GM12878 (cell line): ENCODE measurements at regions not wholly inside any gene's neighbourhood (a gene's known extent, or its start where the extent isn't known, plus 50 kb on each side); places are given as distances from the start of the nearest gene placed in this dataset.

ENCODE experiments used
- ATAC-seq: fragments of 200-7000 bp; cut with Tn5 transposase; 3 replicates; pipeline ENCODE4 v1.9.1; 2020; ENCODE audit warnings: mild to moderate bottlenecking, moderate library complexity
- BruUV-seq: library from RNA; stranded (reverse); fragments of 400-500 nt; replicated peaks from 2 replicates; lab custom pipeline; 2021; lab: Mats Ljungman, UMichigan
- CTCF ChIA-PET: fragments of 300-600 bp; sonication (Branson Sonifier 250); formaldehyde crosslinking; extraction: SDS; loops from one replicate; lab custom pipeline; 2021; ENCODE audit warnings: inconsistent platforms; lab: Yijun Ruan, JAX
- POLR2A ChIA-PET: fragments of 350-600 bp; formaldehyde crosslinking; extraction: SDS; loops from one replicate; lab custom pipeline; 2021; ENCODE audit warnings: inconsistent platforms; lab: Charles Lee
- RAD21 ChIA-PET: fragments of 300-600 bp; sonication (Branson Sonifier 250); formaldehyde crosslinking; loops from one replicate; lab custom pipeline; 2023; ENCODE audit warnings: antibody characterized with exemption; ENCODE audit not compliant: unreplicated experiment; lab: Charles Lee
- SMC1A ChIA-PET: fragments of 300-600 bp; sonication (Branson Sonifier 250); formaldehyde crosslinking; loops from one replicate; lab custom pipeline; 2023; ENCODE audit not compliant: unreplicated experiment, uncharacterized antibody; lab: Charles Lee
- DNase-seq: peaks from one replicate; pipeline ENCODE4 v3.0.0-alpha.2; 2011; ENCODE audit warnings: low read depth, low spot score
- FAIRE-seq: peaks from 3 replicates; lab custom pipeline; 2011; peaks lifted over from hg19 to GRCh38; lab: Jason Lieb, UNC
- H2AFZ ChIP-seq: 2 replicates; pipeline ENCODE4 v1.6.0; 2011; ENCODE audit warnings: low read depth, low read length, control low read depth; ENCODE audit not compliant: control insufficient read depth
- H3K27ac ChIP-seq: 2 replicates; pipeline ENCODE4 v1.5.1; 2011; ENCODE audit warnings: control low read depth; ENCODE audit not compliant: control insufficient read depth, insufficient read depth
- H3K27me3 ChIP-seq, 2 experiments: replicated peaks in 1 of 2; 2 replicates each; pipeline versions ENCODE4 v1.6.0 to v1.6.1; 2011; ENCODE audit warnings: low read length in 1 of 2; ENCODE audit not compliant: control insufficient read depth in 2 of 2, insufficient read depth in 2 of 2
- H3K36me3 ChIP-seq, 2 experiments: 2 replicates each; pipeline ENCODE4 v1.5.1; 2011; ENCODE audit warnings: low read length in 1 of 2; ENCODE audit not compliant: control insufficient read depth in 2 of 2, insufficient read depth in 2 of 2
- H3K4me1 ChIP-seq: 2 replicates; pipeline ENCODE4 v1.6.1; 2011; ENCODE audit warnings: mild to moderate bottlenecking, low read length, moderate library complexity, mixed read lengths; ENCODE audit not compliant: control insufficient read depth, insufficient read depth
- H3K4me2 ChIP-seq: 2 replicates; pipeline ENCODE4 v1.6.0; 2011; ENCODE audit warnings: control low read depth; ENCODE audit not compliant: control insufficient read depth, insufficient read depth
- H3K4me3 ChIP-seq: fragments of 200-600 bp; sonication (generic); 2 replicates; pipeline ENCODE4 v1.5.1; 2016
- H3K79me2 ChIP-seq: 2 replicates; pipeline ENCODE4 v1.6.0; 2011; ENCODE audit warnings: low read length; ENCODE audit not compliant: control insufficient read depth, insufficient read depth
- H3K9ac ChIP-seq: 2 replicates; pipeline ENCODE4 v1.8.0; 2011; ENCODE audit warnings: low read length, control low read depth, mixed read lengths; ENCODE audit not compliant: control insufficient read depth, insufficient read depth
- H3K9me3 ChIP-seq: replicated peaks from 3 replicates; pipeline ENCODE4 v1.5.1; 2011; ENCODE audit warnings: mild to moderate bottlenecking, low read length; ENCODE audit not compliant: control insufficient read depth, insufficient read depth
- H4K20me1 ChIP-seq: 2 replicates; pipeline ENCODE4 v1.6.0; 2011; ENCODE audit not compliant: control insufficient read depth, insufficient read depth
- BCL11A ChIP-seq: IDR thresholded peaks from 2 replicates; pipeline ENCODE4 v1.6.1; 2011; ENCODE audit warnings: low read depth, low read length
- BRCA1 ChIP-seq: IDR thresholded peaks from 2 replicates; pipeline ENCODE4 v1.6.1; 2011; ENCODE audit warnings: low read depth, low read length, improper control_type of control experiment
- CHD2 ChIP-seq: IDR thresholded peaks from 2 replicates; pipeline ENCODE4 v1.6.1; 2011; ENCODE audit warnings: low read depth, low read length, improper control_type of control experiment, borderline replicate concordance
- CREB1 ChIP-seq: IDR thresholded peaks from 2 replicates; pipeline ENCODE4 v1.6.1; 2012; ENCODE audit warnings: low read depth, mild to moderate bottlenecking, inconsistent platforms
- CREM ChIP-seq: IDR thresholded peaks from 2 replicates; pipeline ENCODE4 v1.6.1; 2014; ENCODE audit warnings: antibody characterized with exemption, low read depth
- KAT2A ChIP-seq: conservative IDR thresholded peaks from 2 replicates; pipeline ENCODE4 v1.6.1; 2011; ENCODE audit warnings: low read depth, low read length; ENCODE audit not compliant: control insufficient read depth
- LARP7 ChIP-seq: fragments of 450-650 bp; IDR thresholded peaks from 2 replicates; pipeline ENCODE4 v1.6.1; 2017; ENCODE audit warnings: mild to moderate bottlenecking
- MXI1 ChIP-seq: fragments of 150-350 bp; IDR thresholded peaks from 2 replicates; pipeline ENCODE4 v1.6.1; 2011; ENCODE audit warnings: low read depth, mild to moderate bottlenecking, inconsistent platforms, low read length, improper control_type of control experiment
- PML ChIP-seq: IDR thresholded peaks from 2 replicates; pipeline ENCODE4 v1.6.1; 2012; ENCODE audit warnings: low read length, inconsistent platforms
- PRDM15 ChIP-seq: fragments of 450-650 bp; formaldehyde crosslinking; IDR thresholded peaks from 2 replicates; pipeline ENCODE4 v1.4.0; 2020; ENCODE audit warnings: mild to moderate bottlenecking, moderate library complexity
- SMC3 ChIP-seq: IDR thresholded peaks from 2 replicates; pipeline ENCODE4 v1.6.1; 2011; ENCODE audit warnings: low read length, improper control_type of control experiment, borderline replicate concordance
- SP1 ChIP-seq: IDR thresholded peaks from one replicate; pipeline ENCODE4 v1.6.1; 2011; ENCODE audit warnings: low read depth, low read length
- YY1 ChIP-seq: IDR thresholded peaks from 2 replicates; pipeline ENCODE4 v1.6.1; 2011; ENCODE audit warnings: low read depth, mild to moderate bottlenecking, low read length
- ZSCAN29 ChIP-seq: fragments of 450-650 bp; IDR thresholded peaks from 2 replicates; pipeline ENCODE4 v1.6.1; 2017; ENCODE audit warnings: mild to moderate bottlenecking, moderate library complexity
- in situ Hi-C: fragments of 300-500 bp; cut with MboI; formaldehyde crosslinking; loops from 9 replicates; pipeline ENCODE4 v1.14.3; 2018; ENCODE audit warnings: mixed read lengths
- intact Hi-C: fragments of 100-400 bp; cut with micrococcal nuclease; formaldehyde crosslinking; loops from one replicate; pipeline ENCODE4 v1.14.2; 2022; ENCODE audit not compliant: unreplicated experiment
- TF ChIP-seq, protein P1 (sequence below): fragments of 450-650 bp; formaldehyde crosslinking; IDR thresholded peaks from 2 replicates; pipeline ENCODE4 v1.4.0; 2022; ENCODE audit warnings: mild to moderate bottlenecking, moderate library complexity
- TF ChIP-seq, protein P2 (sequence below): IDR thresholded peaks from 2 replicates; pipeline ENCODE4 v1.6.1; 2012; ENCODE audit warnings: low read length, inconsistent platforms

- FAIRE-seq = no peak
- Histone ChIP-seq H3K4me2 (no peak overlapping the region), H3K4me1 (no peaks in the 10 kb centered on the region), H4K20me1 (no peaks in the 10 kb centered on the region), H3K4me3 (no peak overlapping the region), H3K27ac (no peak overlapping the region), H3K9ac (no peak overlapping the region), H2AFZ (no peak overlapping the region), H3K79me2 (no peaks in the 10 kb centered on the region), H3K36me3 (no peaks in the 10 kb centered on the region), H3K9me3 (no peaks in the 10 kb centered on the region), H3K27me3 (no peaks in the 10 kb centered on the region)
- ChIA-PET POLR2A (no interaction called here), CTCF (no interaction called here), RAD21 (no interaction called here), SMC1A (no interaction called here)
- no peak for ATAC-seq
- BruUV-seq = no TSS peak
- DNase-seq = no peak
- in situ Hi-C loops = no loop called here
- intact Hi-C loops = no loop called here
- TF ChIP-seq CREB1 = no peak
- no peak for TF ChIP-seq BRCA1
- TF ChIP-seq YY1 = no peak
- no peak for TF ChIP-seq BCL11A
- TF ChIP-seq SMC3 = no peak
- TF ChIP-seq CHD2 = no peak
- no peak for TF ChIP-seq MXI1
- no peak for TF ChIP-seq KAT2A
- TF ChIP-seq, protein P1, sequence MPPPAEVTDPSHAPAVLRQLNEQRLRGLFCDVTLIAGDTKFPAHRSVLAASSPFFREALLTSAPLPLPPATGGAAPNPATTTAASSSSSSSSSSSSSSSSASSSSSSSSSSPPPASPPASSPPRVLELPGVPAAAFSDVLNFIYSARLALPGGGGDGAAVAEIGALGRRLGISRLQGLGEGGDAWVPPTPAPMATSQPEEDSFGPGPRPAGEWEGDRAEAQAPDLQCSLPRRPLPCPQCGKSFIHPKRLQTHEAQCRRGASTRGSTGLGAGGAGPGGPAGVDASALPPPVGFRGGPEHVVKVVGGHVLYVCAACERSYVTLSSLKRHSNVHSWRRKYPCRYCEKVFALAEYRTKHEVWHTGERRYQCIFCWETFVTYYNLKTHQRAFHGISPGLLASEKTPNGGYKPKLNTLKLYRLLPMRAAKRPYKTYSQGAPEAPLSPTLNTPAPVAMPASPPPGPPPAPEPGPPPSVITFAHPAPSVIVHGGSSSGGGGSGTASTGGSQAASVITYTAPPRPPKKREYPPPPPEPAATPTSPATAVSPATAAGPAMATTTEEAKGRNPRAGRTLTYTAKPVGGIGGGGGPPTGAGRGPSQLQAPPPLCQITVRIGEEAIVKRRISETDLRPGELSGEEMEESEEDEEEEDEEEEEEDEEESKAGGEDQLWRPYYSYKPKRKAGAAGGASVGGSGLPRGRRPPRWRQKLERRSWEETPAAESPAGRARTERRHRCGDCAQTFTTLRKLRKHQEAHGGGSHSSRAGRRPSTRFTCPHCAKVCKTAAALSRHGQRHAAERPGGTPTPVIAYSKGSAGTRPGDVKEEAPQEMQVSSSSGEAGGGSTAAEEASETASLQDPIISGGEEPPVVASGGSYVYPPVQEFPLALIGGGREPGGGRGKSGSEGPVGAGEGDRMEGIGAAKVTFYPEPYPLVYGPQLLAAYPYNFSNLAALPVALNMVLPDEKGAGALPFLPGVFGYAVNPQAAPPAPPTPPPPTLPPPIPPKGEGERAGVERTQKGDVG (CRISPR knock-in tag) = no peak
- no peak for TF ChIP-seq SP1
- TF ChIP-seq LARP7 = no peak
- no peak for TF ChIP-seq CREM
- TF ChIP-seq, protein P2, sequence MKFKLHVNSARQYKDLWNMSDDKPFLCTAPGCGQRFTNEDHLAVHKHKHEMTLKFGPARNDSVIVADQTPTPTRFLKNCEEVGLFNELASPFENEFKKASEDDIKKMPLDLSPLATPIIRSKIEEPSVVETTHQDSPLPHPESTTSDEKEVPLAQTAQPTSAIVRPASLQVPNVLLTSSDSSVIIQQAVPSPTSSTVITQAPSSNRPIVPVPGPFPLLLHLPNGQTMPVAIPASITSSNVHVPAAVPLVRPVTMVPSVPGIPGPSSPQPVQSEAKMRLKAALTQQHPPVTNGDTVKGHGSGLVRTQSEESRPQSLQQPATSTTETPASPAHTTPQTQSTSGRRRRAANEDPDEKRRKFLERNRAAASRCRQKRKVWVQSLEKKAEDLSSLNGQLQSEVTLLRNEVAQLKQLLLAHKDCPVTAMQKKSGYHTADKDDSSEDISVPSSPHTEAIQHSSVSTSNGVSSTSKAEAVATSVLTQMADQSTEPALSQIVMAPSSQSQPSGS = no peak
- no peak for TF ChIP-seq PRDM15 (CRISPR knock-in tag)
- TF ChIP-seq PML = no peak
- no peak for TF ChIP-seq ZSCAN29
These were observed 1242.4 kb upstream of the ADGRL4 start for GRCh38 chr1:80248886-80249285.
